Loucy (cell line): ENCODE measurements at regions not wholly inside any gene's neighbourhood (a gene's known extent, or its start where the extent isn't known, plus 50 kb on each side); places are given as distances from the start of the nearest gene placed in this dataset.

Experiments used
- H2AFZ ChIP-seq: fragments of 200-600 bp; sonication (generic); 2 replicates; pipeline ENCODE4 v1.6.0; 2016; ENCODE audit warnings: antibody characterized with exemption, mild to moderate bottlenecking, low read length, moderate library complexity
- H3F3A ChIP-seq: fragments of 200-600 bp; 2 replicates; pipeline ENCODE4 v1.6.0; 2016; ENCODE audit warnings: antibody characterized with exemption, low read depth, mild to moderate bottlenecking
- H3K27me3 ChIP-seq: fragments of 200-600 bp; sonication (generic); 2 replicates; pipeline ENCODE4 v1.6.1; 2014; ENCODE audit warnings: low read length, mild to moderate bottlenecking; ENCODE audit not compliant: insufficient read depth, poor library complexity, severe bottlenecking
- H3K36me3 ChIP-seq: fragments of 200-600 bp; sonication (generic); 2 replicates; pipeline ENCODE4 v1.6.1; 2016; ENCODE audit warnings: low read length; ENCODE audit not compliant: insufficient read depth
- H3K4me1 ChIP-seq: fragments of 200-600 bp; sonication (generic); 2 replicates; pipeline ENCODE4 v1.5.1; 2014; ENCODE audit warnings: low read length, mild to moderate bottlenecking; ENCODE audit not compliant: insufficient read depth, poor library complexity, severe bottlenecking
- H3K4me2 ChIP-seq: fragments of 200-600 bp; sonication (generic); 2 replicates; pipeline ENCODE4 v1.6.0; 2014; ENCODE audit warnings: antibody characterized with exemption, low read length, low read depth, mild to moderate bottlenecking; ENCODE audit not compliant: poor library complexity, severe bottlenecking
- H3K4me3 ChIP-seq: fragments of 200-600 bp; sonication (generic); 2 replicates; pipeline ENCODE4 v1.5.1; 2014; ENCODE audit warnings: low read length, mild to moderate bottlenecking, mixed read lengths; ENCODE audit not compliant: poor library complexity, severe bottlenecking
- H3K79me2 ChIP-seq: fragments of 200-600 bp; sonication (generic); 2 replicates; pipeline ENCODE4 v1.6.1; 2014; ENCODE audit warnings: low read length; ENCODE audit not compliant: insufficient read depth
- H3K9ac ChIP-seq: fragments of 200-600 bp; sonication (generic); 2 replicates; pipeline ENCODE4 v1.6.0; 2014; ENCODE audit warnings: mild to moderate bottlenecking, low read depth, low read length, moderate library complexity; ENCODE audit not compliant: poor library complexity, severe bottlenecking
- H3K9me2 ChIP-seq: fragments of 200-600 bp; sonication (generic); replicated peaks from 2 replicates; pipeline ENCODE4 v1.6.1; 2016; ENCODE audit warnings: low read depth, low read length, mixed read lengths
- H3K9me3 ChIP-seq: fragments of 200-600 bp; sonication (generic); 2 replicates; pipeline ENCODE4 v1.6.1; 2014; ENCODE audit warnings: mild to moderate bottlenecking, antibody characterized with exemption, low read length, low read depth; ENCODE audit not compliant: insufficient read depth
- H4K20me1 ChIP-seq: fragments of 200-600 bp; sonication (generic); 2 replicates; pipeline ENCODE4 v1.6.0; 2014; ENCODE audit warnings: antibody characterized with exemption, low read length, mild to moderate bottlenecking; ENCODE audit not compliant: insufficient read depth, poor library complexity, severe bottlenecking
- CTCF ChIP-seq: fragments of 200-600 bp; sonication (generic); conservative IDR thresholded peaks from 2 replicates; pipeline ENCODE4 v1.5.1; 2014; ENCODE audit warnings: mild to moderate bottlenecking, antibody characterized with exemption, low read length
- EZH2phosphoT487 ChIP-seq: fragments of 200-600 bp; IDR thresholded peaks from 2 replicates; pipeline ENCODE4 v1.6.1; 2018; ENCODE audit warnings: antibody characterized with exemption, mild to moderate bottlenecking, moderate library complexity, borderline replicate concordance

- H3K27me3 ChIP-seq: no peaks in the 10 kb centered on the region
- TF ChIP-seq CTCF: no peak
- TF ChIP-seq EZH2phosphoT487: no peak
- H3K79me2 ChIP-seq: no peaks in the 10 kb centered on the region
- no peak overlapping the region for H3K4me3 ChIP-seq
- H3K36me3 ChIP-seq: no peaks in the 10 kb centered on the region
- H3K9me3 ChIP-seq: no peaks in the 10 kb centered on the region
- no peaks in the 10 kb centered on the region for H4K20me1 ChIP-seq
- H3K4me1 ChIP-seq: no peaks in the 10 kb centered on the region
- H3K9me2 ChIP-seq: no peaks in the 10 kb centered on the region
- no peak overlapping the region for H3K4me2 ChIP-seq
- H3K9ac ChIP-seq: no peak overlapping the region
- H2AFZ ChIP-seq: no peak overlapping the region
- no peaks in the 10 kb centered on the region for H3F3A ChIP-seq
These were observed 410.8 kb downstream of the CDH11 start for GRCh38 chr16:64711026-64711425.

GRCh38 chr16:64705443-64705842 lies 416.4 kb downstream of the CDH11 start:
- Histone ChIP-seq H3K4me1 (no peaks in the 10 kb centered on the region), H3K36me3 (no peaks in the 10 kb centered on the region), H3K79me2 (no peaks in the 10 kb centered on the region), H3F3A (no peaks in the 10 kb centered on the region), H4K20me1 (no peaks in the 10 kb centered on the region), H3K9ac (no peak overlapping the region), H3K4me3 (no peak overlapping the region), H3K4me2 (no peak overlapping the region), H2AFZ (no peak overlapping the region), H3K27me3 (no peaks in the 10 kb centered on the region), H3K9me3 (peaks cover 7% of the 10 kb centered on the region; the same call in 1 of the 2 replicates), H3K9me2 (no peaks in the 10 kb centered on the region)
- TF ChIP-seq CTCF: no peak
- TF ChIP-seq EZH2phosphoT487: no peak

GRCh38 chr16:64704386-64704785 lies 417.5 kb downstream of the CDH11 start:
- H3K9me2 ChIP-seq: no peaks in the 10 kb centered on the region
- peaks cover 10% of the 10 kb centered on the region; the same call in 1 of the 2 replicates for H3K9me3 ChIP-seq
- TF ChIP-seq EZH2phosphoT487 (no peak), CTCF (no peak)
- no peak overlapping the region for H3K9ac ChIP-seq
- no peaks in the 10 kb centered on the region for H3K27me3 ChIP-seq
- no peaks in the 10 kb centered on the region for H3K79me2 ChIP-seq
- no peaks in the 10 kb centered on the region for H4K20me1 ChIP-seq
- no peak overlapping the region for H2AFZ ChIP-seq
- no peaks in the 10 kb centered on the region for H3F3A ChIP-seq
- no peak overlapping the region for H3K4me3 ChIP-seq
- H3K4me2 ChIP-seq: no peak overlapping the region
- no peaks in the 10 kb centered on the region for H3K36me3 ChIP-seq
- H3K4me1 ChIP-seq: no peaks in the 10 kb centered on the region
